Esophagus squamous epithelium (tissue), 4 donors: ENCODE measurements at regions not wholly inside any gene's neighbourhood (a gene's known extent, or its start where the extent isn't known, plus 50 kb on each side); places are given as distances from the start of the nearest gene placed in this dataset.

Experiments used
- CTCF ChIP-seq, 6 experiments: fragments of 450-650 bp in 4 of 6; fragments of 200-600 bp in 2 of 6; sonication (generic) in 2 of 6; IDR thresholded peaks; one replicate each; pipeline ENCODE4 v1.5.1; 2016 to 2019; ENCODE audit warnings: antibody characterized with exemption in 6 of 6, mild to moderate bottlenecking in 4 of 6, moderate library complexity in 4 of 6
- POLR2A ChIP-seq, 4 donors: fragments of 450-650 bp; IDR thresholded peaks; one replicate each; pipeline ENCODE4 v1.6.1; 2017; ENCODE audit warnings: antibody characterized with exemption in 4 of 4, mild to moderate bottlenecking in 4 of 4, moderate library complexity in 3 of 4

- TF ChIP-seq CTCF (IDR thresholded peaks at IDR 0.05): no peak
- TF ChIP-seq POLR2A (IDR thresholded peaks at IDR 0.05): no peak
These were observed 72.6 kb upstream of the MC3R start for GRCh38 chr20:56175884-56176283.
